GM10266 (cell line): ENCODE measurements at regions not wholly inside any gene's neighbourhood (a gene's known extent, or its start where the extent isn't known, plus 50 kb on each side); places are given as distances from the start of the nearest gene placed in this dataset.

Experiments
- DNase-seq: peaks from one replicate; pipeline ENCODE4 v3.0.0; 2012; ENCODE audit errors: extremely low spot score
- TF ChIP-seq, protein P1 (sequence below): IDR thresholded peaks from 2 replicates; pipeline ENCODE4 v1.5.1; 2012; ENCODE audit warnings: mild to moderate bottlenecking, low read depth; ENCODE audit not compliant: control insufficient read depth, insufficient read depth; ENCODE audit errors: missing control alignments

DNA sequence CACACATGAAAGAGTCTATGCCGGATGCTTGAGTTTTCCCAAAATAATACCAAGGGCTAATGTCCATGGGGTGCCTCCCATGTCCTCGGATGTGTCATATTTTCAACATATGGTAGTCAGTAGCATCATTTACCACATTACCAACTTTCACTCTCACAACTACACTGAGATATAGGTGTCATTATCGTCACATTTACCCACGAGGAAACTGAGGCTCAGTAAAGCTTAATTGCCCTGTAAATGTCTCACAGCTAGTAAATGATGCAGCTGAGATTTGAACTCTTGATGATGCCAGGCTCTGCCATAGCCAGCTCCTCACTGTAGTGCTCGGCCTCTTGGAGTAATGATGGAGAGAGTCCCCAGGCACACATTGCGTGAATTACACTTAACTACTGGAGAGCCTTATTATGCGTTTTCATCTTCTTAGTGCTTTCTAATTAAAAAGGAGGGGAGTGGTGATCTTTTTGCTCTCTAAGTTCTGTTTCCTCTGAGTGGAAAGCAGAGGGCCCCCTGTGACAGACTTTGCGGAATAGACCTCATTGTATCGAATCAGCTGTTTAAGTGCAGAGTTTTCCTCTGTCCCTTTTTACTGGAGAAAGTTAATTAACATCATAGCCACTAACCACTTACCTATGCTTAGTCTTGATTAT lies 142.0 kb upstream of the SLCO3A1 start:
- DNase-seq: no peak
- TF ChIP-seq, protein P1, sequence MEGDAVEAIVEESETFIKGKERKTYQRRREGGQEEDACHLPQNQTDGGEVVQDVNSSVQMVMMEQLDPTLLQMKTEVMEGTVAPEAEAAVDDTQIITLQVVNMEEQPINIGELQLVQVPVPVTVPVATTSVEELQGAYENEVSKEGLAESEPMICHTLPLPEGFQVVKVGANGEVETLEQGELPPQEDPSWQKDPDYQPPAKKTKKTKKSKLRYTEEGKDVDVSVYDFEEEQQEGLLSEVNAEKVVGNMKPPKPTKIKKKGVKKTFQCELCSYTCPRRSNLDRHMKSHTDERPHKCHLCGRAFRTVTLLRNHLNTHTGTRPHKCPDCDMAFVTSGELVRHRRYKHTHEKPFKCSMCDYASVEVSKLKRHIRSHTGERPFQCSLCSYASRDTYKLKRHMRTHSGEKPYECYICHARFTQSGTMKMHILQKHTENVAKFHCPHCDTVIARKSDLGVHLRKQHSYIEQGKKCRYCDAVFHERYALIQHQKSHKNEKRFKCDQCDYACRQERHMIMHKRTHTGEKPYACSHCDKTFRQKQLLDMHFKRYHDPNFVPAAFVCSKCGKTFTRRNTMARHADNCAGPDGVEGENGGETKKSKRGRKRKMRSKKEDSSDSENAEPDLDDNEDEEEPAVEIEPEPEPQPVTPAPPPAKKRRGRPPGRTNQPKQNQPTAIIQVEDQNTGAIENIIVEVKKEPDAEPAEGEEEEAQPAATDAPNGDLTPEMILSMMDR: no peak

DNA sequence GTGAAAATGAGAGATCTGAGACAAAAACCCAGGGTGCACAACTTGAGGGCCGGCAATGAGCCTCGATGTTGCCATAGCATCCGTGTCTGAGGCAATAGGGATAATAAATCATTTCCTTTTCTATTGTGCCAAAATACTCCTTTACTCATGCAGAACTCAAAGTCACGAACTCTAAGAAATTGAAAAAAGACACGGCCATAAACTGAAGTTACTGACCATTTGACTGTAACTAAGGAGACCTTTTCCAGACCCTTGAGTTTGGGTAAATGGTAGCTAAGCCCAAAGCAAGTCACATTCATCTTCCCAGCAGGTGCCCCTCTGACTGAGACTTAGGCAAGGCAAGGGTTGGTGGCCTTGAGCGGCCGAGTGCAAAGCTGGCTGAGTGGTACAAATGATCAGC lies 141.2 kb upstream of the SLCO3A1 start:
- TF ChIP-seq, protein P1: no peak
- DNase-seq: no peak

DNA sequence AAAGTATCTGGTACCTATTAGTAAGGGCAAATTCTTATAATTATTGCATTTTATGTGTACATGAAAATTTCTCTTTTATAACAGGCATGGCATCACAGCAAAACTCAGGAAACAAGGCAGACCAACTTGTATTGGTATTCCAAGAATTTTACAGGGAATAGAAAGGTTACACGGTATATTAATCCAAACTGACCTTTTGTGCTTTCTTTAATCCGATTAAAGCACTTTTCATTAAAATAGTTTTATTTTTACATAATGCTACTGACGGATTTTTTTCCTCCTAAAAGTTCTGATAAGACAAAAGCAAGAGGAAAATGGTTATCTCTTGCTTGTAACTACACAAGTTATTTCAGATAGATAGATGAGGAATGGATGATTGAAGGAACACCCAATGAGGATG lies 137.0 kb upstream of the SLCO3A1 start:
- TF ChIP-seq, protein P1: no peak
- DNase-seq: no peak

DNA sequence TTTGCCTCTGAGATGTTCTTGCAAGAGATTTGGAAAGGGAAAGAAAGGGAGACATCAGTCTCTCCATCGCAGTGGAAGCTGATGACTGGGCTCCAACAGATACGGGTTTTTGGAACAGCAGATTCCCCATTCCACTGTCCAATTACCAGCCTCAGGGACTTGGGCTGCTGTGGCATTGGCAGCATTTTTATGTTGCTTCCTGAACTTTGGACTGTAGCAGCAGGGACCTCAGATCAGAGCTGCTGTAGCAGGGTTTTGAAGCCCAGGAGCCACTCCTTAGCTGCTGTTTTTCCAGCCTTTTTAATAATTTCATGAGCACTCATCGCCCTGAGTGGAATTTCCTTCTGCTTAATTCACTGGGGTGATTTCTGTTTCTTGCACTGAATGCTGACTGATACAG lies 135.7 kb upstream of the SLCO3A1 start:
- TF ChIP-seq, protein P1: no peak
- DNase-seq: no peak

DNA sequence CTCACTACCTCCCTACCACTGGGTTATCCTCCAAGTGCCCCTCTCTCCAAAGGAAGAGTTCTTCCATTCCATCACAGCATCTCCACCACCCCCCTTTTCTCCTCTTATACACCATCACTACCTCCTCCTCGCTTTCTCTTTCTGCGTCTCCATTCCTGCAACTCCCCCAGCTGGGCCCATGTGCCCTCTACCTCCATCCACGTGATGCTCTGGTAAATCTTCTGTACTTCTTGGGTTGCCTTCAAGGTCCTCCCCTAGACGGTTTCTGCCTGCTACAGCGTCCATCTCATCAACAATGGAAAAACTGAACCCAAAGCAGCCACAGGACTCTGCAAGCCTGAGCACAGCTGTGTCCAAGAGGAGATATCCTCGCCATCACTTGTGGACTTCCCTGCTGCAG lies 129.5 kb upstream of the SLCO3A1 start:
- DNase-seq: no peak
- TF ChIP-seq, protein P1: no peak

DNA sequence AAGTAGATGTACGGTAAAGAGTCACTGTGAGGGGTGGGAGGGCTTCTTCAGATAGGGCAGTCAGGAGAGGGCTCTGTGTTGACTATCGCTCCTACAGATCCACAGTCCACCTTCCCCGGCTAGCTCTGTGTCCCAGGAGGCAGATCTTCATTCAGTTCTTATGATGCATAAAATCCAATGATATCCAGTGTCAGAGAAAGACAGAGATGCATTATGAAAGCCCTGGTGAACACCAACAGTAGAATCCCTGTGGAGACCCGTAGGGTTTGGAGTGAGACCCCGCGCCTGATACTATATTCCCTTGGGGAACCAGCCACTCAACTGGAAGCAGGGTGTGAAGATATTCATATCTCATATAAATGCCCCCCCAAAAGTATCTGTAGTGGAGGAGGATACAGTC lies 119.8 kb upstream of the SLCO3A1 start:
- TF ChIP-seq, protein P1: no peak
- DNase-seq: no peak

DNA sequence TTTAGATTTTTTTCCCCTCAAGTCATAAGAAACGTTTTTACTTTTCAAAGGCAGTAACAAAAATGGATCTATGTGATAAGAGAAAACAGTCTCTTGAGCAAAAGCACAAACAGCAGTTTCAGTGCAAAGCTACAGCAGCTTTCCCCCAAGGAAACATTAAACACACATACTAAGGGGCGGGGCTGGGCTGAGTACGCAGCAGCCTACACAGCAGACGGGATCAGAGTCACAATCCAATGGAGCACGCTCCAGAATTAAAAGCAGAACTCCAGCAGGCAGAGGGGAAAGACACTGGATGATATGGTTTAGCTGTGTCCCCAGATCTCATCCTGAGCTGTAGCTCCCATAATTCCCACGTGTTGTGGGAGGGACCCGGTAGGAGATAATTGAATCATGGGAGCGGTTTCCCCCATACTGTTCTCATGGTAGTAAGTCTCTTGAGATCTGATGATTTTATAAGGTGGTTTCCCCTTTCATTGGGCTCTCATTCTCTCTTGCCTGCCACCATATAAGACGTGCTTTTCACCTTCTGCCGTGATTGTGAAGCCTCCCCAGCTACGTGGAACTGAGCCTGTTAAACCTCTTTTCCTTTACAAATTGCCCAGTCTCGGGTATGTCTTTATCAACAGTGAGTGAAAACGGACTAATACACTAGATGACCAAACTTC lies 116.2 kb upstream of the SLCO3A1 start:
- TF ChIP-seq, protein P1: no peak
- no peak for DNase-seq
